SU-DHL-6 (cell line): ENCODE measurements at regions not wholly inside any gene's neighbourhood (a gene's known extent, or its start where the extent isn't known, plus 50 kb on each side); places are given as distances from the start of the nearest gene placed in this dataset.

Source experiments
- CTCF ChIP-seq: fragments of 200-600 bp; sonication (generic); IDR thresholded peaks from one replicate; pipeline ENCODE4 v1.5.1; 2017; ENCODE audit warnings: antibody characterized with exemption, mild to moderate bottlenecking, low read length, moderate library complexity; ENCODE audit not compliant: insufficient read depth, poor library complexity, severe bottlenecking
- EZH2phosphoT487 ChIP-seq: fragments of 200-600 bp; sonication (generic), shearing (Covaris generic); conservative IDR thresholded peaks from 2 replicates; pipeline ENCODE4 v1.6.1; 2018; ENCODE audit warnings: mild to moderate bottlenecking, antibody characterized with exemption, low read length, moderate library complexity, mixed read lengths

GRCh38 chr14:84144166-84144565 is 1385.8 kb upstream of the FLRT2 start:
- TF ChIP-seq CTCF (no peak), EZH2phosphoT487 (no peak)
